ENCODE measurements at regions not wholly inside any gene's neighbourhood (a gene's known extent, or its start where the extent isn't known, plus 50 kb on each side); places are given as distances from the start of the nearest gene placed in this dataset.

DNA sequence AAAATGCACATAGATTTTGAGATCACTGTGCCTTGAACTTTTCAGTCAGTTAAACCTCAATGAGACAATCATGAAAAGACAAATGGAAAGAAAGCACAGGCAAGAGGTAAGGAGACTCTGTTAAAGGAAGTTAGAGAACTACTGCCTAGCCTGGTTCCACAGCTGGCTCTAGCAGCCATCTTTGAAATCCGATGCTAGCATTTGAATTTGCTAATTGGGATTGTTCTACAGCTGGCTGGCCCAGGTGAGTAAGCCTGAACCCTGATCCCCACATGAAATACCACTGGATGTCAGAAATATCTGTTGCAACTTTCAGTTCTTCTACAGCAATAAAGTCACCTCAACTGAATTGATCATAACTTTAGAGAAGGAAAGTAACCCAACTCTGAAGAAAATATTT, 315.2 kb upstream of the CHAC2 start:
- no peak overlapping the region for H3K9ac ChIP-seq (ENCODE audit: low read length)
- H3K14ac ChIP-seq (ENCODE audit: low read length), result no peak overlapping the region
- H3K27ac ChIP-seq (ENCODE audit: low read depth, low read length), result no peak overlapping the region
- H3K4me3 ChIP-seq (ENCODE audit: low read depth, low read length), result no peak overlapping the region
- no peak overlapping the region for H2AK5ac ChIP-seq (ENCODE audit: low read length)
- H2BK12ac ChIP-seq (ENCODE audit: low read length), result no peak overlapping the region
- no peaks in the 10 kb centered on the region for H3K9me3 ChIP-seq (ENCODE audit: insufficient read depth, low read depth, low read length)
- H3K79me1 ChIP-seq (ENCODE audit: low read length), result no peaks in the 10 kb centered on the region
- H3K4ac ChIP-seq (ENCODE audit: low read depth, low read length), result no peak overlapping the region
- H2BK5ac ChIP-seq (ENCODE audit: low read depth, low read length, poor library complexity), result no peak overlapping the region
- no peaks in the 10 kb centered on the region for H3K36me3 ChIP-seq (ENCODE audit: control insufficient read depth in 1 of 2, insufficient read depth in 2 of 2, low read length in 2 of 2)
- no peak overlapping the region for H4K8ac ChIP-seq (ENCODE audit: low read depth, low read length)
- no peak overlapping the region for H4K12ac ChIP-seq (ENCODE audit: low read depth, low read length)
- no peaks in the 10 kb centered on the region for H3K27me3 ChIP-seq (ENCODE audit: insufficient read depth, low read length)
- H3K18ac ChIP-seq (ENCODE audit: low read length), result no peak overlapping the region
- peaks cover 0 to 5% of the 10 kb centered on the region in 2 experiments for H3K4me1 ChIP-seq (ENCODE audit: control insufficient read depth in 1 of 2, insufficient read depth in 2 of 2, low read length in 2 of 2)
- H4K91ac ChIP-seq (ENCODE audit: low read depth, low read length), result no peak overlapping the region
- H2AFZ ChIP-seq (ENCODE audit: insufficient read depth, low read length, poor library complexity), result no peak overlapping the region
- no CpG with 5 or more reads among the region's 1 CpG for WGBS (ENCODE audit: extremely low coverage, insufficient coverage, insufficient read length)
- H3K23ac ChIP-seq (ENCODE audit: low read length), result no peak overlapping the region
- H2BK120ac ChIP-seq (ENCODE audit: insufficient read depth, low read length, poor library complexity), result no peak overlapping the region
- H3K79me2 ChIP-seq (ENCODE audit: control insufficient read depth, insufficient read depth, low read length, poor library complexity), result no peaks in the 10 kb centered on the region
- H3K4me2 ChIP-seq (ENCODE audit: low read length), result no peak overlapping the region
- DNase-seq, result no peak

DNA sequence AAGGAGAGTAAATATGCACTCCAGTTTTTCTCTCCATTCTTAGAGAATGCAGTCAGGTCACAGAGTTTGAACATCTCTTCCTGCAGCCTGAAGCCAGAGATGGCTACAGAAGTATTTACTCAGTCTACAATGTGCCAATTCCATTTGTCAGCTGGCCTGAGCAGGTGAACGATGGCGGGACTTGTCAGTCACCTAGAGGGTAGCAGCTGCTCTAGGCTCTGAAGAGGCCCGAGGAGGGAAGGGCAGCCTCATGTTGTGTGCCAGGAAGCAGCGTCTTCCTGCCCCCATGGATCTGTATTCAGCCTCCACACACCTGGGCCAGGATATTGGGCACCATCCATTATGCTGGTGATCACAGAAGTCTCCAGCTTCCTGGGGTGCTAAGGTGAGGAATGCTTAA, 316.7 kb upstream of the CHAC2 start:
- no peak overlapping the region for H2BK120ac ChIP-seq (ENCODE audit: insufficient read depth, low read length, poor library complexity)
- no peaks in the 10 kb centered on the region for H3K79me1 ChIP-seq (ENCODE audit: low read length)

DNA sequence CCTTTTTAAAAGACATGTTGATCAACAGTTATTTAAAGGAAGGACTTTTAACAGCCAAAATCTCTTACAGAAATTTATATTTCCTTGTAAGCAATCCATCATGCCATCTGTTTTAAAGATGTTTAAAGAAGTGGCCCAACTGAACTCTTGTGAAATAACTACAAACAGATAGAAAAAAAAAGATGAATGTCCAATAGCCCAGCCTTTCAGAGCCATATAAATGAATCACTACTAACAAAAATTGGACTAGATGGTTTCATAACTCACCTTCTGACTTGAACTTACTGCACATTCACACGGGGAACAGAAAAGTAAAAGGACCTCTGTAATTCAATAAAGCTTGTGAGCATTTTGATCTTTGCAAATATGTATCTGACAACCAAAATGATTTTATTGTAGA, 319.0 kb upstream of the CHAC2 start:
- Histone ChIP-seq H2BK5ac (ENCODE audit: low read depth, low read length, poor library complexity) (no peak overlapping the region), H2AFZ (ENCODE audit: insufficient read depth, low read length, poor library complexity) (no peak overlapping the region), H3K4me3 (ENCODE audit: low read depth, low read length) (no peak overlapping the region), H3K4me1 (ENCODE audit: control insufficient read depth in 1 of 2, insufficient read depth in 2 of 2, low read length in 2 of 2) (no peaks in the 10 kb centered on the region), H3K27ac (ENCODE audit: low read depth, low read length) (no peak overlapping the region), H4K91ac (ENCODE audit: low read depth, low read length) (no peak overlapping the region), H3K4ac (ENCODE audit: low read depth, low read length) (no peak overlapping the region), H2BK12ac (ENCODE audit: low read length) (no peak overlapping the region), H3K9me3 (ENCODE audit: insufficient read depth, low read depth, low read length) (no peaks in the 10 kb centered on the region), H3K14ac (ENCODE audit: low read length) (no peak overlapping the region), H4K8ac (ENCODE audit: low read depth, low read length) (no peak overlapping the region), H3K23ac (ENCODE audit: low read length) (no peak overlapping the region), H3K27me3 (ENCODE audit: insufficient read depth, low read length) (no peaks in the 10 kb centered on the region), H2AK5ac (ENCODE audit: low read length) (no peak overlapping the region), H3K79me1 (ENCODE audit: low read length) (no peaks in the 10 kb centered on the region), H3K4me2 (ENCODE audit: low read length) (no peak overlapping the region), H2BK120ac (ENCODE audit: insufficient read depth, low read length, poor library complexity) (no peak overlapping the region), H3K9ac (ENCODE audit: low read length) (no peak overlapping the region), H3K36me3 (ENCODE audit: control insufficient read depth in 1 of 2, insufficient read depth in 2 of 2, low read length in 2 of 2) (no peaks in the 10 kb centered on the region), H4K12ac (ENCODE audit: low read depth, low read length) (no peak overlapping the region), H3K18ac (ENCODE audit: low read length) (no peak overlapping the region), H3K79me2 (ENCODE audit: control insufficient read depth, insufficient read depth, low read length, poor library complexity) (no peaks in the 10 kb centered on the region)
- DNase-seq, result no peak
- WGBS (ENCODE audit: extremely low coverage, insufficient coverage, insufficient read length), result no CpG with 5 or more reads among the region's 1 CpG

More for the DNA sequence above, 316.7 kb upstream of the CHAC2 start:
- no peak overlapping the region for H4K8ac ChIP-seq (ENCODE audit: low read depth, low read length)
- no peaks in the 10 kb centered on the region for H3K36me3 ChIP-seq (ENCODE audit: control insufficient read depth in 1 of 2, insufficient read depth in 2 of 2, low read length in 2 of 2)
- no peaks in the 10 kb centered on the region for H3K27me3 ChIP-seq (ENCODE audit: insufficient read depth, low read length)
- no peaks in the 10 kb centered on the region for H3K79me2 ChIP-seq (ENCODE audit: control insufficient read depth, insufficient read depth, low read length, poor library complexity)
- peaks cover 0 to 5% of the 10 kb centered on the region in 2 experiments for H3K4me1 ChIP-seq (ENCODE audit: control insufficient read depth in 1 of 2, insufficient read depth in 2 of 2, low read length in 2 of 2)
- no peak overlapping the region for H3K27ac ChIP-seq (ENCODE audit: low read depth, low read length)
- H3K9me3 ChIP-seq (ENCODE audit: insufficient read depth, low read depth, low read length), result no peaks in the 10 kb centered on the region
- no peak overlapping the region for H3K4ac ChIP-seq (ENCODE audit: low read depth, low read length)
- H2BK12ac ChIP-seq (ENCODE audit: low read length), result no peak overlapping the region
- no CpG with 5 or more reads among the region's 4 CpGs for WGBS (ENCODE audit: extremely low coverage, insufficient coverage, insufficient read length)
- no peak overlapping the region for H2BK5ac ChIP-seq (ENCODE audit: low read depth, low read length, poor library complexity)
- no peak for DNase-seq
- no peak overlapping the region for H3K23ac ChIP-seq (ENCODE audit: low read length)
- H2AFZ ChIP-seq (ENCODE audit: insufficient read depth, low read length, poor library complexity), result peak overlapping the region; percentile 46
- H3K4me2 ChIP-seq (ENCODE audit: low read length), result no peak overlapping the region
- H2AK5ac ChIP-seq (ENCODE audit: low read length), result no peak overlapping the region
- no peak overlapping the region for H3K18ac ChIP-seq (ENCODE audit: low read length)
- no peak overlapping the region for H4K91ac ChIP-seq (ENCODE audit: low read depth, low read length)
- H3K9ac ChIP-seq (ENCODE audit: low read length), result no peak overlapping the region
- H3K14ac ChIP-seq (ENCODE audit: low read length), result no peak overlapping the region
- H4K12ac ChIP-seq (ENCODE audit: low read depth, low read length), result no peak overlapping the region
- H3K4me3 ChIP-seq (ENCODE audit: low read depth, low read length), result no peak overlapping the region

DNA sequence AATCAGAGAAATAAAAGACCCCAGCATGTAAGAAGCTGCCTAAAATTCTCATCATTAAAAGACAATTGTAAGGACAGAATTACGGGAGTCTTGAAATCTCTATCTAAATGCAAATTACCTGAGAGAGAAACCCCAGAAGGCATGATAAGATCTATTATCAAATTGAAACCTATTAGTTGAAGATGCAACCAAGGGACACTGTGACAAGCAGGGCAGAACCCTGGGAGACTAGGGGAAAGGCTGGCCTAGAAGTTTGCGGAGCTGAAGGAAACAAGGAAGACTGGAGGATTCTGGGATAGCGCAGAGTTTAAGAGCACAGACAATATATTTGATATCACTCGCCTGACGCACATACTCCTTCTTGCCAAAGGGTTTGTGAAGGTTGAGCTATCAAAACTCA, 319.5 kb upstream of the CHAC2 start:
- Histone ChIP-seq H3K23ac (ENCODE audit: low read length) (no peak overlapping the region), H4K91ac (ENCODE audit: low read depth, low read length) (no peak overlapping the region), H2BK12ac (ENCODE audit: low read length) (no peak overlapping the region), H4K12ac (ENCODE audit: low read depth, low read length) (no peak overlapping the region), H3K4me1 (ENCODE audit: control insufficient read depth in 1 of 2, insufficient read depth in 2 of 2, low read length in 2 of 2) (no peaks in the 10 kb centered on the region), H3K14ac (ENCODE audit: low read length) (no peak overlapping the region), H3K79me2 (ENCODE audit: control insufficient read depth, insufficient read depth, low read length, poor library complexity) (no peaks in the 10 kb centered on the region), H3K4me2 (ENCODE audit: low read length) (no peak overlapping the region), H3K27me3 (ENCODE audit: insufficient read depth, low read length) (no peaks in the 10 kb centered on the region), H2AK5ac (ENCODE audit: low read length) (no peak overlapping the region), H3K36me3 (ENCODE audit: control insufficient read depth in 1 of 2, insufficient read depth in 2 of 2, low read length in 2 of 2) (no peaks in the 10 kb centered on the region), H2BK120ac (ENCODE audit: insufficient read depth, low read length, poor library complexity) (no peak overlapping the region), H2BK5ac (ENCODE audit: low read depth, low read length, poor library complexity) (no peak overlapping the region), H2AFZ (ENCODE audit: insufficient read depth, low read length, poor library complexity) (no peak overlapping the region), H3K9ac (ENCODE audit: low read length) (no peak overlapping the region), H3K4me3 (ENCODE audit: low read depth, low read length) (no peak overlapping the region), H4K8ac (ENCODE audit: low read depth, low read length) (no peak overlapping the region), H3K27ac (ENCODE audit: low read depth, low read length) (no peak overlapping the region), H3K79me1 (ENCODE audit: low read length) (no peaks in the 10 kb centered on the region), H3K18ac (ENCODE audit: low read length) (no peak overlapping the region), H3K9me3 (ENCODE audit: insufficient read depth, low read depth, low read length) (no peaks in the 10 kb centered on the region), H3K4ac (ENCODE audit: low read depth, low read length) (no peak overlapping the region)
- no peak for DNase-seq
- WGBS (ENCODE audit: extremely low coverage, insufficient coverage, insufficient read length), result no CpG with 5 or more reads among the region's 5 CpGs

Measured in trophoblast cell (in vitro differentiated cells and primary cell).